HG02840 (cell line): ENCODE measurements at regions not wholly inside any gene's neighbourhood (a gene's known extent, or its start where the extent isn't known, plus 50 kb on each side); places are given as distances from the start of the nearest gene placed in this dataset.
"Not testable (repeated sequence)": the region's sequence is repeated elsewhere in the genome, so short reads cannot be mapped to it uniquely, and the experiment has no call there.

ENCODE experiments used
- ATAC-seq: cut with Tn5 transposase; IDR thresholded peaks from one replicate; pipeline ENCODE4 v1.9.1; 2021; ENCODE audit warnings: mild to moderate bottlenecking, moderate library complexity, moderate number of reproducible peaks; ENCODE audit not compliant: unreplicated experiment, low FRiP score

- ATAC-seq, result no peak
Observed at GRCh38 chr9:90061187-90061586, 456.4 kb downstream of the GADD45G start.

- ATAC-seq, result no peak
Observed at GRCh38 chr9:90062982-90063381, 458.2 kb downstream of the GADD45G start.

- no peak for ATAC-seq
Observed at GRCh38 chr9:90064248-90064647, 459.4 kb downstream of the GADD45G start.

GRCh38 chr9:90064971-90065370 lies 460.2 kb downstream of the GADD45G start:
- ATAC-seq, result no peak

GRCh38 chr9:90065851-90066250 lies 461.0 kb downstream of the GADD45G start:
- no peak for ATAC-seq

GRCh38 chr9:90069085-90069484 lies 464.3 kb downstream of the GADD45G start:
- ATAC-seq, result no peak

GRCh38 chr9:90070056-90070455 lies 465.2 kb downstream of the GADD45G start:
- no peak for ATAC-seq

- no peak for ATAC-seq
Observed at GRCh38 chr9:90070469-90070868, 465.7 kb downstream of the GADD45G start.

- no peak for ATAC-seq
Observed at GRCh38 chr9:90070931-90071660, 466.3 kb downstream of the GADD45G start.

- ATAC-seq, result no peak
Observed at GRCh38 chr9:90073186-90073945, 468.6 kb downstream of the GADD45G start.

- no peak for ATAC-seq
Observed at GRCh38 chr9:90074316-90074962, 469.6 kb downstream of the GADD45G start.

GRCh38 chr9:90077598-90077997 lies 472.8 kb downstream of the GADD45G start:
- ATAC-seq, result not testable (repeated sequence)

GRCh38 chr9:90078988-90079421 lies 474.2 kb downstream of the GADD45G start:
- no peak for ATAC-seq

GRCh38 chr9:90085633-90086032 lies 480.8 kb downstream of the GADD45G start:
- ATAC-seq, result no peak

GRCh38 chr9:90086101-90086511 lies 481.3 kb downstream of the GADD45G start:
- no peak for ATAC-seq

- no peak for ATAC-seq
Observed at GRCh38 chr9:90088434-90088833, 483.6 kb downstream of the GADD45G start.

- no peak for ATAC-seq
Observed at GRCh38 chr9:90088856-90089255, 484.0 kb downstream of the GADD45G start.

GRCh38 chr9:90090997-90091396 lies 486.2 kb downstream of the GADD45G start:
- ATAC-seq, result no peak

- no peak for ATAC-seq
Observed at GRCh38 chr9:90092508-90092907, 487.7 kb downstream of the GADD45G start.

- ATAC-seq, result no peak
Observed at GRCh38 chr9:90095682-90096081, 490.9 kb downstream of the GADD45G start.

GRCh38 chr9:90097237-90097636 lies 492.4 kb downstream of the GADD45G start:
- ATAC-seq, result no peak
